ENCODE measurements at regions not wholly inside any gene's neighbourhood (a gene's known extent, or its start where the extent isn't known, plus 50 kb on each side); places are given as distances from the start of the nearest gene placed in this dataset.

DNA sequence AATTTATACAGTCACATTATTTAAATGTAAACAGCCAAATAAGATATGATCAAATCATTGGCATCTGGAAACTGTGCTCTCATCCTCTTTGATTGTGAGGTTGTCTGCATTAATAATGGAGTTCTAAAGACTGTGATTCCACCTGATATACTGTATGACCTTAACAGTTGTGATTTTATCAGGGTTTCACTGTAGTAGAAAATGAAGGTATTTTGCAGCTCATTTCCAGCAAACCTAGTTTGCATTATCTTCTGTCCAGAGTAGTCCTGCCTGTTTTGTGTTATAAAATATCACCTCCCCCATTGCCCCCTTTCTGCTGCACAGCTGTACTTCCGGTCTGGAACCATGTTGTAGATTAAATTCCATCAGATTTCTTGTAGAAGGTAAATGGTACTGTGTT, 731.6 kb upstream of the FANCL start:
- TF ChIP-seq, protein P1, sequence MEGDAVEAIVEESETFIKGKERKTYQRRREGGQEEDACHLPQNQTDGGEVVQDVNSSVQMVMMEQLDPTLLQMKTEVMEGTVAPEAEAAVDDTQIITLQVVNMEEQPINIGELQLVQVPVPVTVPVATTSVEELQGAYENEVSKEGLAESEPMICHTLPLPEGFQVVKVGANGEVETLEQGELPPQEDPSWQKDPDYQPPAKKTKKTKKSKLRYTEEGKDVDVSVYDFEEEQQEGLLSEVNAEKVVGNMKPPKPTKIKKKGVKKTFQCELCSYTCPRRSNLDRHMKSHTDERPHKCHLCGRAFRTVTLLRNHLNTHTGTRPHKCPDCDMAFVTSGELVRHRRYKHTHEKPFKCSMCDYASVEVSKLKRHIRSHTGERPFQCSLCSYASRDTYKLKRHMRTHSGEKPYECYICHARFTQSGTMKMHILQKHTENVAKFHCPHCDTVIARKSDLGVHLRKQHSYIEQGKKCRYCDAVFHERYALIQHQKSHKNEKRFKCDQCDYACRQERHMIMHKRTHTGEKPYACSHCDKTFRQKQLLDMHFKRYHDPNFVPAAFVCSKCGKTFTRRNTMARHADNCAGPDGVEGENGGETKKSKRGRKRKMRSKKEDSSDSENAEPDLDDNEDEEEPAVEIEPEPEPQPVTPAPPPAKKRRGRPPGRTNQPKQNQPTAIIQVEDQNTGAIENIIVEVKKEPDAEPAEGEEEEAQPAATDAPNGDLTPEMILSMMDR (IDR thresholded peaks at IDR 0.05; ENCODE audit: control insufficient read depth, extremely low read depth, insufficient read depth): no peak
- H3K4me3 ChIP-seq (ENCODE audit: low read depth, low read length): no peak overlapping the region
- DNase-seq (ENCODE audit: low read depth): no peak

DNA sequence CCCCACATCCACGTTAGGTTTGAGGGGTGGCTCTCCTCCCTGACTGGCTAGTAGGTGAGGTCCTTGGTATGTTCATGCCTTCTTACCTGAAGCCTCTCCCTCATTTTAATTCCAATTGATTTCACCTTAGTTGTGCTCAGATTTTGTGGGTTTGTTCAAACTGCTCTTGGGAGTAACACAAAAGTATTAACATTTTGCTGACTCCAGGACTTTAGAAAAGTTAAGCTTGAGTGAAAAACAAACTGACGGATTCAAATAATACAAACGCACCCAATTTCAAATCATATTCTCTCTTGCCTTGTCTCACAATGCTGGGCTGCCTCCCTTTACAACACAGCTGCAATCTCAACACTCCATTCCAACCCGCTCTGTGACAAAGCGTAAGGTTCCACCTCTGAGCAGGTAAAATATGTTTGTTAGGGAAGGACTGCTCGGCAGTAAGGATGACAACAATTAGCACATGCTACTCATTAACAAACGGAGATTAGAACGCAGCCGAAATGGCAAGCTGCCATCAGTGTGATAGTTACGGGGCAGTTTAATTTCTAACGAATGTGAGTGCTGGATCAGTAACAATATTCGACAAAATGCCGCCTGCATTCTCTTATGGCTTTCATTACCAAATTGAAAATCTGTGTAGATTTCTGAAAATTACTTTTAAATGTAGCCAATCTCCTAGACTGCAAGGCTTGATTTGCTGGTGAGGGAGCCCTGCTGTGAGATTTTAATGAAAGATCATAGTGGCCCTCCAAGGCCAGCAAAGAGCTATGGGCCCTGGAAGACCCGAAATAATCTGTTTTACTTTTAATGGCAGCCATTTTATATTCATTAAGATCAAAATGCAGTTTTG, 730.6 kb upstream of the FANCL start:
- H3K4me3 ChIP-seq (ENCODE audit: low read depth, low read length): no peak overlapping the region
- TF ChIP-seq, protein P1 (IDR thresholded peaks at IDR 0.05; ENCODE audit: control insufficient read depth, extremely low read depth, insufficient read depth): no peak
- no peak for DNase-seq (ENCODE audit: low read depth)

DNA sequence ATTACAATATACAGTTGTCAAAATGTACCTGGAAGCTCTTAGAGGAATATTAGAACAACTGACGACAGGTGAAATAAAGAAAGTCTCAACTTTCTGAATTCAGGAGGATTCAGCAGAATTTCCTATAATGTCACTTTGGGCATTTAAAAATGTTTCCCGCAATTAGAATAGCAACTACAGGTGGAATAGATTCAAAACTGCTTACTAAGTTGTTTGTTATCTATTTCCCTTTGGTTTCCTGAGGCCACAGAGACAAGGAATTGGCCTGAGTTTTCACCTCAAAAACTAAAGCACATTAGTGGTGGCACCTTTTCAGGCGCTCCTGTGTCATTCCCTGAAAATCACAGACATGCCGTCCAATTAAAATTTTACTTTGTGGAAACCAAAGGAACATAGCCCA, 729.2 kb upstream of the FANCL start:
- TF ChIP-seq, protein P1 (IDR thresholded peaks at IDR 0.05; ENCODE audit: control insufficient read depth, extremely low read depth, insufficient read depth): no peak
- H3K4me3 ChIP-seq (ENCODE audit: low read depth, low read length): no peak overlapping the region
- DNase-seq (ENCODE audit: low read depth): no peak

DNA sequence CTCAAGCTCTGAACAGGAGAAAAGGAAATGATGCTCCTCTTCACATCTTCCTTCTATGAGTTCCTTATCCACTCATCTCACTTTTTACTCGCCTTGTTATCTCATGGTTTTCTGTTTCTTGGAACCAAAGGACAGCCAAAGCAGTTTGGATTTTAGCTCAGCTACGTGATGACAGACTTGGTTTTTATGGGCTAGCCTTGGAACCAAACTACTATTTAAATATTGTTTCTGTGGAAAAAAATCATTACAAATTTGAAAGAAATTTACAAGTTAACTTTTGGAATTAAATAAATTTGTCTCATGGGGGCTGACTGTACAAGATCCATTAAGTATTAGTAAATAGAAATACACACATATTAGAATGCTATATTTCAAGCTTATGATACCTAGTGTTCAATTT, 727.8 kb upstream of the FANCL start:
- TF ChIP-seq, protein P1 (IDR thresholded peaks at IDR 0.05; ENCODE audit: control insufficient read depth, extremely low read depth, insufficient read depth): no peak
- DNase-seq (ENCODE audit: low read depth): no peak
- H3K4me3 ChIP-seq (ENCODE audit: low read depth, low read length): no peak overlapping the region

DNA sequence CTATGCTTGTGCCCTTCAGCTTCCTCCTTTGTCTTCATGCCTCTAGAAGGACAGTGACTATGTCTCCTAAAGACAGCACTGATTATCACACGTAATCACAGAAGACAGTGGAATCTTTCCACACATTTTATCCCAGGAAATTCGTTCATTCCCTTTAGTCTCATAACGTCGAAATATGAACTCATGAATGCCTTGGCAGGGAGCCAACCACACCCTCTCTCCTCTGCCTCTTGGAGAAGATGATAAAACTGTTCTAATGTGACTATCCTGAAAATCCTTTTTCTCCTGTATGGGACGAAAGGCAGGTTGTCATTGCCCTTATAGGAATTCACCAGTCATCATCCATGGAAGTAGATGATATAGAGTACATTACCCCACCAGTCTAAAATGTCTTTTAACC, 726.6 kb upstream of the FANCL start:
- DNase-seq (ENCODE audit: low read depth): no peak
- no peak overlapping the region for H3K4me3 ChIP-seq (ENCODE audit: low read depth, low read length)
- TF ChIP-seq, protein P1 (IDR thresholded peaks at IDR 0.05; ENCODE audit: control insufficient read depth, extremely low read depth, insufficient read depth): no peak

DNA sequence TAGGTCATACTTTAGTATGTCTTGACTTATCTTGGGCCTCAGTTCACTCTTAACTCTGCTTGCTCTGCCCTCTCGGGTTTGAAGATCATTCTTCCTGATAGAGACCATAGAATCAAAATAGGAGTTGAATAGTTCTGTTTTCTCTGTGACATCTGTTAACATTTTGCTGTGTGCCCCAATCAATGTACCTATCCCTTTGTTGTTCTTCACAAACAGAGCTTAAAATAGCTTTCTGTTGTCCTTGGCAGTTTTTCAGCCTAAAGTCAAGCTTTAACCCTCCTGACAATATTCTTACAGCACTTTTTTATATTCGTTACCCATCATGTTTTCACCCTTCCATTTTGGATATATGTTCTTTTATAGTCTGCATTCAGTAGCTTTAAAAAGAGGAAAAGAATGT, 724.5 kb upstream of the FANCL start:
- H3K4me3 ChIP-seq (ENCODE audit: low read depth, low read length): no peak overlapping the region
- no peak for DNase-seq (ENCODE audit: low read depth)
- TF ChIP-seq, protein P1 (IDR thresholded peaks at IDR 0.05; ENCODE audit: control insufficient read depth, extremely low read depth, insufficient read depth): no peak

DNA sequence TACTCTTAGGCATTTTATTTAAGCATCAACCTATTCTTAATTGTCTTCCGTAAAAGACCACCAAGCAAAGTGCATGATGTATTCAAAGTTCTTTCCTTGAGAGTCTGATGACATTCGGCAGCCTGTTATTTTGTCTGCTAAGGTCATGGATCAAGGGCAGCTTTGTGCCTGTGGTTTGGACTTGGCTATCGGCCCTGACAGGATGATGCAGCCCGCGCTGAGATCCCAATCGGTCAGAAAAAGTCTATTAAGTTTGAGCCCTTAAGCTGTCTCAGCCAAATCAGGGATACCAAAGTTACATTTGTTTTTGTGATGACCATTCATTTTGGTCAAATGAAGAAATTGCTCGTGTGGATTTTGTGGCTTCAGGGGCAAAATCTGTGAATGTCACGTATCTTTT, 718.9 kb upstream of the FANCL start:
- TF ChIP-seq, protein P1 (IDR thresholded peaks at IDR 0.05; ENCODE audit: control insufficient read depth, extremely low read depth, insufficient read depth): no peak
- no peak overlapping the region for H3K4me3 ChIP-seq (ENCODE audit: low read depth, low read length)
- no peak for DNase-seq (ENCODE audit: low read depth)
